ENCODE measurements at regions not wholly inside any gene's neighbourhood (a gene's known extent, or its start where the extent isn't known, plus 50 kb on each side); places are given as distances from the start of the nearest gene placed in this dataset.

GRCh38 chr7:69539531-69539930 lies 58.7 kb upstream of the AUTS2 start:
- TF ChIP-seq, protein P1, sequence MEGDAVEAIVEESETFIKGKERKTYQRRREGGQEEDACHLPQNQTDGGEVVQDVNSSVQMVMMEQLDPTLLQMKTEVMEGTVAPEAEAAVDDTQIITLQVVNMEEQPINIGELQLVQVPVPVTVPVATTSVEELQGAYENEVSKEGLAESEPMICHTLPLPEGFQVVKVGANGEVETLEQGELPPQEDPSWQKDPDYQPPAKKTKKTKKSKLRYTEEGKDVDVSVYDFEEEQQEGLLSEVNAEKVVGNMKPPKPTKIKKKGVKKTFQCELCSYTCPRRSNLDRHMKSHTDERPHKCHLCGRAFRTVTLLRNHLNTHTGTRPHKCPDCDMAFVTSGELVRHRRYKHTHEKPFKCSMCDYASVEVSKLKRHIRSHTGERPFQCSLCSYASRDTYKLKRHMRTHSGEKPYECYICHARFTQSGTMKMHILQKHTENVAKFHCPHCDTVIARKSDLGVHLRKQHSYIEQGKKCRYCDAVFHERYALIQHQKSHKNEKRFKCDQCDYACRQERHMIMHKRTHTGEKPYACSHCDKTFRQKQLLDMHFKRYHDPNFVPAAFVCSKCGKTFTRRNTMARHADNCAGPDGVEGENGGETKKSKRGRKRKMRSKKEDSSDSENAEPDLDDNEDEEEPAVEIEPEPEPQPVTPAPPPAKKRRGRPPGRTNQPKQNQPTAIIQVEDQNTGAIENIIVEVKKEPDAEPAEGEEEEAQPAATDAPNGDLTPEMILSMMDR (IDR thresholded peaks at IDR 0.05; ENCODE audit: low read depth, low read length) = no peak
- no peak for TF ChIP-seq EZH2phosphoT487 (IDR thresholded peaks at IDR 0.05; ENCODE audit: low read depth)

Measured in OCI-LY3 (cell line).